Vagina (tissue), 2 donors: ENCODE measurements at regions not wholly inside any gene's neighbourhood (a gene's known extent, or its start where the extent isn't known, plus 50 kb on each side); places are given as distances from the start of the nearest gene placed in this dataset.

Source experiments
- POLR2A ChIP-seq, 2 donors: fragments of 450-650 bp; IDR thresholded peaks; one replicate each; pipeline ENCODE4 v1.6.1; 2017; ENCODE audit warnings: antibody characterized with exemption in 2 of 2, mild to moderate bottlenecking in 2 of 2, moderate library complexity in 2 of 2
- POLR2AphosphoS5 ChIP-seq, 2 donors: sonication (generic); formaldehyde crosslinking; IDR thresholded peaks; one replicate each; pipeline ENCODE4 v1.9.0; 2017; ENCODE audit warnings: antibody characterized with exemption in 2 of 2, mild to moderate bottlenecking in 2 of 2, low read depth in 1 of 2; ENCODE audit not compliant: insufficient read depth in 1 of 2
- TF ChIP-seq, protein P1 (sequence below), 3 experiments: fragments of 450-650 bp in 2 of 3; fragments of 200-600 bp in 1 of 3; sonication (generic) in 1 of 3; IDR thresholded peaks; one replicate each; pipeline ENCODE4 v1.5.1; 2017 to 2019; ENCODE audit warnings: antibody characterized with exemption in 3 of 3, mild to moderate bottlenecking in 2 of 3, moderate library complexity in 2 of 3

DNA sequence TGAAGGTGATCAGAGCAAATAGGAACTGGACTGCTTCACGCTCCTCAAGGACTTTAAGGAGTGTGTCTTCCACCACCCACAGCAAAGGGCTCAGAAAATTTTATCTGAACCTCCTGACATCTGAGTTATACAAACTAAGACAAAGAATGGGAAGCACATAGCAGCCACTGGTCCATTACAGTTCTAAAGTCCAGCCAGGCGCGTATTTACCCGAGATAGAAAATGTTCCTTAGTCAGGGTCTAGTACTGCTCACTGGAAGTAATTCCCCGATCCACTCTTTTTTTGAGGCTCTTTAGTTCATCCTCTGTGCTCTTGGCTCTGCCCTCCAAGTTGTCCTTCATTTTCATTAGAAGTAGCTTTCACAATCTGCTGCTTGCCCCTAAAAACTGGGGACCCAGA lies 88.5 kb upstream of the GOLGA8J start:
- TF ChIP-seq, protein P1, sequence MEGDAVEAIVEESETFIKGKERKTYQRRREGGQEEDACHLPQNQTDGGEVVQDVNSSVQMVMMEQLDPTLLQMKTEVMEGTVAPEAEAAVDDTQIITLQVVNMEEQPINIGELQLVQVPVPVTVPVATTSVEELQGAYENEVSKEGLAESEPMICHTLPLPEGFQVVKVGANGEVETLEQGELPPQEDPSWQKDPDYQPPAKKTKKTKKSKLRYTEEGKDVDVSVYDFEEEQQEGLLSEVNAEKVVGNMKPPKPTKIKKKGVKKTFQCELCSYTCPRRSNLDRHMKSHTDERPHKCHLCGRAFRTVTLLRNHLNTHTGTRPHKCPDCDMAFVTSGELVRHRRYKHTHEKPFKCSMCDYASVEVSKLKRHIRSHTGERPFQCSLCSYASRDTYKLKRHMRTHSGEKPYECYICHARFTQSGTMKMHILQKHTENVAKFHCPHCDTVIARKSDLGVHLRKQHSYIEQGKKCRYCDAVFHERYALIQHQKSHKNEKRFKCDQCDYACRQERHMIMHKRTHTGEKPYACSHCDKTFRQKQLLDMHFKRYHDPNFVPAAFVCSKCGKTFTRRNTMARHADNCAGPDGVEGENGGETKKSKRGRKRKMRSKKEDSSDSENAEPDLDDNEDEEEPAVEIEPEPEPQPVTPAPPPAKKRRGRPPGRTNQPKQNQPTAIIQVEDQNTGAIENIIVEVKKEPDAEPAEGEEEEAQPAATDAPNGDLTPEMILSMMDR (IDR thresholded peaks at IDR 0.05), result no peak
- no peak for TF ChIP-seq POLR2AphosphoS5 (IDR thresholded peaks at IDR 0.05; ENCODE audit: insufficient read depth in 1 of 2, low read depth in 1 of 2)
- TF ChIP-seq POLR2A (IDR thresholded peaks at IDR 0.05), result no peak
